Coronary artery (tissue), 2 donors: ENCODE measurements at regions not wholly inside any gene's neighbourhood (a gene's known extent, or its start where the extent isn't known, plus 50 kb on each side); places are given as distances from the start of the nearest gene placed in this dataset.

ENCODE experiments used
- DNase-seq: peaks from one replicate; pipeline ENCODE4 v3.0.0-alpha.2; 2017; ENCODE audit warnings: low spot score
- H3K27ac ChIP-seq, 2 donors: fragments of 200-600 bp; sonication (generic); one replicate each; pipeline ENCODE4 v1.5.1; 2016 to 2019
- H3K4me3 ChIP-seq: fragments of 200-600 bp; sonication (generic); 2 replicates; pipeline ENCODE4 v1.5.1; 2016; ENCODE audit warnings: mild to moderate bottlenecking, moderate library complexity
- CTCF ChIP-seq: fragments of 200-600 bp; sonication (generic); IDR thresholded peaks from one replicate; pipeline ENCODE4 v1.5.1; 2019; ENCODE audit warnings: antibody characterized with exemption

- no peak for DNase-seq
- TF ChIP-seq CTCF: no peak
- Histone ChIP-seq H3K4me3 (no peak overlapping the region), H3K27ac (no peak overlapping the region)
Observed at GRCh38 chr4:179114615-179115014, 1672.4 kb upstream of the AGA start.

- H3K27ac ChIP-seq: no peak overlapping the region
- DNase-seq: no peak
- no peak for TF ChIP-seq CTCF
Observed at GRCh38 chr4:179116011-179116410, 1673.8 kb upstream of the AGA start.

GRCh38 chr4:179116581-179116980 is 1674.3 kb upstream of the AGA start:
- Histone ChIP-seq H3K4me3 (no peak overlapping the region), H3K27ac (no peak overlapping the region)
- TF ChIP-seq CTCF: no peak
- DNase-seq: no peak

More at GRCh38 chr4:179116011-179116410, 1673.8 kb upstream of the AGA start:
- H3K4me3 ChIP-seq: no peak overlapping the region

- no peak for TF ChIP-seq CTCF
- DNase-seq: no peak
- no peak overlapping the region for H3K4me3 ChIP-seq
- H3K27ac ChIP-seq: no peak overlapping the region
Observed at GRCh38 chr4:179123084-179123483, 1680.8 kb upstream of the AGA start.

GRCh38 chr4:179124419-179124818 is 1682.2 kb upstream of the AGA start:
- no peak for TF ChIP-seq CTCF
- no peak overlapping the region for H3K4me3 ChIP-seq
- DNase-seq: no peak
- no peak overlapping the region for H3K27ac ChIP-seq

- no peak for DNase-seq
- Histone ChIP-seq H3K27ac (no peak overlapping the region), H3K4me3 (no peak overlapping the region)
- no peak for TF ChIP-seq CTCF
Observed at GRCh38 chr4:179124957-179125356, 1682.7 kb upstream of the AGA start.

- no peak overlapping the region for H3K27ac ChIP-seq
- no peak for DNase-seq
- no peak overlapping the region for H3K4me3 ChIP-seq
- TF ChIP-seq CTCF: no peak
Observed at GRCh38 chr4:179125870-179126269, 1683.6 kb upstream of the AGA start.
